ENCODE measurements at regions not wholly inside any gene's neighbourhood (a gene's known extent, or its start where the extent isn't known, plus 50 kb on each side); places are given as distances from the start of the nearest gene placed in this dataset.

DNA sequence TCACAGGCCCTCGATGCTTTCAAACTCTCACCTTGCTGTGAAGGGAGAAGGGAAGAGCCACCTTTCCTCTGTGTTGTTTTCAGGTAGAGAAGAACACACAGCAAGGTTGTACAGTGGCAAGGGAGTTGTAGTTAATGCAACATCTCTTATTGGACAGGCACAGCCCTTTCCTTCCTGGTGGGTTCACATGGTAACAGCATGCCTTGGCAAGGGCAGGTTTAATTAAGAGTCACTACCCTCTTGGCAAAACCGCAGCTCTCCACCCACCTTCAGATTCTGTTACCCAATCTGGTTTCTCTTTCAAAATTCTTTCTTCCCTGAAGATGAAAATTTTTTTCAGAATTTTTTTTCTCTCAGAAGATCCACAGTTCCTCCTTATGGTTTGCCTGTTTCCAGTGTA lies 253.1 kb downstream of the TLR4 start:
- DNase-seq (ENCODE audit: insufficient read length, low spot score) (no peak), FAIRE-seq (no peak)
- no peak for TF ChIP-seq POLR2AphosphoS5 (IDR thresholded peaks at IDR 0.05; ENCODE audit: low read depth, low read length)
- no peak for TF ChIP-seq TAF1 (IDR thresholded peaks at IDR 0.05; ENCODE audit: low read depth, low read length)
- TF ChIP-seq POU2F2 (IDR thresholded peaks at IDR 0.05; ENCODE audit: low read depth, low read length), result no peak
- no peak for TF ChIP-seq POLR2A (IDR thresholded peaks at IDR 0.05; ENCODE audit: low read depth, low read length)
- no peak for TF ChIP-seq PAX5 (IDR thresholded peaks at IDR 0.05; ENCODE audit: insufficient read depth, low read length, severe bottlenecking)
- TF ChIP-seq SPI1 (IDR thresholded peaks at IDR 0.05; ENCODE audit: low read depth, low read length), result no peak

DNA sequence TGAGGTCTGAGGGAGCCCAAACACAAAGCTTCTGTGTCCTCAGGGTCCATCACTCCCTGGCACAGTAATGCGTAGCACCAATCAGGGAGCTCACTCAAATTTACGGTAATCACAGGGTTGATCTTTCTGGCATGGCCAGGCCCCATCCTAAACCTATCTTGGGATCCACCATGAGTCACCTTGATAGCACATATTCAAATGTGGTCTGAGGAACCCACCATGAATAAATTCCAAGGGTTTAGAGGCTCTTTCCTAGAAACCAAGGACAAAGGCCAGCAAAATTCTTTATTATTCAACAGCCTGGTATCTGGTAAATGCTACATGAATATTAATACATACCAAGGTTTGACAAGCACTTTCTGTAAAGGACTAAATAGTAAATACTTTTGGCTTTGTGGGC lies 254.5 kb downstream of the TLR4 start:
- FAIRE-seq (no peak), DNase-seq (ENCODE audit: insufficient read length, low spot score) (no peak)
- no peak for TF ChIP-seq POLR2A (IDR thresholded peaks at IDR 0.05; ENCODE audit: low read depth, low read length)
- TF ChIP-seq TAF1 (IDR thresholded peaks at IDR 0.05; ENCODE audit: low read depth, low read length), result no peak
- TF ChIP-seq SPI1 (IDR thresholded peaks at IDR 0.05; ENCODE audit: low read depth, low read length), result no peak
- TF ChIP-seq POLR2AphosphoS5 (IDR thresholded peaks at IDR 0.05; ENCODE audit: low read depth, low read length), result no peak
- no peak for TF ChIP-seq POU2F2 (IDR thresholded peaks at IDR 0.05; ENCODE audit: low read depth, low read length)
- no peak for TF ChIP-seq PAX5 (IDR thresholded peaks at IDR 0.05; ENCODE audit: insufficient read depth, low read length, severe bottlenecking)

- DNase-seq (ENCODE audit: insufficient read length, low spot score) (no peak), FAIRE-seq (no peak)
- TF ChIP-seq TAF1 (IDR thresholded peaks at IDR 0.05; ENCODE audit: low read depth, low read length), result no peak
- no peak for TF ChIP-seq POLR2A (IDR thresholded peaks at IDR 0.05; ENCODE audit: low read depth, low read length)
- no peak for TF ChIP-seq SPI1 (IDR thresholded peaks at IDR 0.05; ENCODE audit: low read depth, low read length)
- TF ChIP-seq PAX5 (IDR thresholded peaks at IDR 0.05; ENCODE audit: insufficient read depth, low read length, severe bottlenecking), result no peak
- no peak for TF ChIP-seq POLR2AphosphoS5 (IDR thresholded peaks at IDR 0.05; ENCODE audit: low read depth, low read length)
- no peak for TF ChIP-seq POU2F2 (IDR thresholded peaks at IDR 0.05; ENCODE audit: low read depth, low read length)
Observed at GRCh38 chr9:117963493-117964090, 259.4 kb downstream of the TLR4 start.

GRCh38 chr9:117970276-117971050 lies 266.3 kb downstream of the TLR4 start:
- FAIRE-seq, result no peak
- TF ChIP-seq POLR2AphosphoS5 (IDR thresholded peaks at IDR 0.05; ENCODE audit: low read depth, low read length), result no peak
- TF ChIP-seq POLR2A (IDR thresholded peaks at IDR 0.05; ENCODE audit: low read depth, low read length), result no peak
- no peak for TF ChIP-seq TAF1 (IDR thresholded peaks at IDR 0.05; ENCODE audit: low read depth, low read length)
- TF ChIP-seq SPI1 (IDR thresholded peaks at IDR 0.05; ENCODE audit: low read depth, low read length), result no peak
- no peak for TF ChIP-seq POU2F2 (IDR thresholded peaks at IDR 0.05; ENCODE audit: low read depth, low read length)
- TF ChIP-seq PAX5 (IDR thresholded peaks at IDR 0.05; ENCODE audit: insufficient read depth, low read length, severe bottlenecking), result no peak
- no peak for DNase-seq (ENCODE audit: insufficient read length, low spot score)

DNA sequence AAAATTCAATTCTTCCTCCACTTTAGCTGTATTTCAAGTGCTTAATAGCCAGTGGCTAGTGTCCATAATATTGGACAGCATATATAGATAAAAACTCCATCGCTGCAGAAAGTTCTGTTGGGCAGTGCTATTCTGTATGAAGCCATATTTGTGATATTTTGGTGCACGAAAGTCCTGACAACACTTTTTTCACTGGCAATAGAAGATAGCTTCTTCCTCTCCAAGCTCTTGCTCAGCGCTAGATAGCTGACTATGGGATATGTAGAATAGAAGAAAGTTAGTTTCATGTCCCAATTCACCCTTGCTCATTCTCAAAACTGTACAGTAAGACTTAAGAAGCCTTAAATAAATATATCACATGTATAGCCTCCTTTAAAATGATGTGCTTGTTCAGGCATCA lies 269.9 kb downstream of the TLR4 start:
- no peak for DNase-seq (ENCODE audit: insufficient read length, low spot score)
- FAIRE-seq, result no peak
- TF ChIP-seq TAF1 (IDR thresholded peaks at IDR 0.05; ENCODE audit: low read depth, low read length), result no peak
- no peak for TF ChIP-seq SPI1 (IDR thresholded peaks at IDR 0.05; ENCODE audit: low read depth, low read length)
- TF ChIP-seq POU2F2 (IDR thresholded peaks at IDR 0.05; ENCODE audit: low read depth, low read length), result no peak
- no peak for TF ChIP-seq POLR2AphosphoS5 (IDR thresholded peaks at IDR 0.05; ENCODE audit: low read depth, low read length)
- TF ChIP-seq PAX5 (IDR thresholded peaks at IDR 0.05; ENCODE audit: insufficient read depth, low read length, severe bottlenecking), result no peak

DNA sequence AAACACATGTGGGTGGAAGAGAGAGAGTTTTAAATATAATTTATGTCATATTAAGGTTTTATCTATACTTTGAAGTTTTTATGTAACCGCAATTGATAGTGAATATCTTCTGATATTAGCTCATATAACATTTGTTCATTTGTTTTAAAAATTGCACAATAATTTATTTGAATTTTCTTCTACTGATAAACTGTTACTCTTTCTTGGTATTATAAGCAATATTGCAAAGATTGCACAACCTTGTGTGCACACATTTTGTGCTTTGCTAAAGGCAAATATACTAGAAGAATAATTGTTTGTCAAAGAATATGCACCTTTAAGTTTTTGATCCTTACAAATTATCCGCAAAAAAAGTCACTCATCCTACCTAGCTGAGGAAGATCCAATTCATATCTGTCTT lies 275.7 kb downstream of the TLR4 start:
- FAIRE-seq (no peak), DNase-seq (ENCODE audit: insufficient read length, low spot score) (no peak)
- TF ChIP-seq PAX5 (IDR thresholded peaks at IDR 0.05; ENCODE audit: insufficient read depth, low read length, severe bottlenecking) (no peak), SPI1 (IDR thresholded peaks at IDR 0.05; ENCODE audit: low read depth, low read length) (no peak), POLR2A (IDR thresholded peaks at IDR 0.05; ENCODE audit: low read depth, low read length) (no peak), POLR2AphosphoS5 (IDR thresholded peaks at IDR 0.05; ENCODE audit: low read depth, low read length) (no peak), TAF1 (IDR thresholded peaks at IDR 0.05; ENCODE audit: low read depth, low read length) (no peak), POU2F2 (IDR thresholded peaks at IDR 0.05; ENCODE audit: low read depth, low read length) (no peak)

GRCh38 chr9:117987945-117988344 lies 283.7 kb downstream of the TLR4 start:
- no peak for TF ChIP-seq POLR2A (IDR thresholded peaks at IDR 0.05; ENCODE audit: low read depth, low read length)
- DNase-seq (ENCODE audit: insufficient read length, low spot score) (no peak), FAIRE-seq (no peak)

DNA sequence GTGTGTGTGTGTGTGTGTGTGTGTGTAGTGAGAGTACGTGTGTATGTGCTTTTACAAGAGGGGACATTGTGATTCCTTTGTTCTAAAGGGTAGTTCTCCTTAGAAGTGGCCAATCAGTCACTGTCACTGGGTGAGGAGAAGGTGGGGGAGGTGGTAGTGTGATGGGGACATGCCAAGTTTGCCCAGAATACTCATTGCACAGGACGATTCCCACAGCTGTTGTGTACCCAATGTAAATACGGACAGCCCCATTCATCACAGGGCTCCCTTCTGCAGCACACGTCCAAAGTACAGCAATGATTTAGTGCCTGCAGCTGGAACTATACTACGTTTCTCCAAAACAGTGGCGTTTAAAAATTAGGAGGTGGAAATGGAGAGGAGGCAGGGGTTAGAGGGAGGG lies 287.8 kb downstream of the TLR4 start:
- TF ChIP-seq TAF1 (IDR thresholded peaks at IDR 0.05; ENCODE audit: low read depth, low read length) (no peak), SPI1 (IDR thresholded peaks at IDR 0.05; ENCODE audit: low read depth, low read length) (no peak), POLR2A (IDR thresholded peaks at IDR 0.05; ENCODE audit: low read depth, low read length) (no peak), POU2F2 (IDR thresholded peaks at IDR 0.05; ENCODE audit: low read depth, low read length) (no peak), PAX5 (IDR thresholded peaks at IDR 0.05; ENCODE audit: insufficient read depth, low read length, severe bottlenecking) (no peak), POLR2AphosphoS5 (IDR thresholded peaks at IDR 0.05; ENCODE audit: low read depth, low read length) (no peak)
- DNase-seq (ENCODE audit: insufficient read length, low spot score) (no peak), FAIRE-seq (no peak)

DNA sequence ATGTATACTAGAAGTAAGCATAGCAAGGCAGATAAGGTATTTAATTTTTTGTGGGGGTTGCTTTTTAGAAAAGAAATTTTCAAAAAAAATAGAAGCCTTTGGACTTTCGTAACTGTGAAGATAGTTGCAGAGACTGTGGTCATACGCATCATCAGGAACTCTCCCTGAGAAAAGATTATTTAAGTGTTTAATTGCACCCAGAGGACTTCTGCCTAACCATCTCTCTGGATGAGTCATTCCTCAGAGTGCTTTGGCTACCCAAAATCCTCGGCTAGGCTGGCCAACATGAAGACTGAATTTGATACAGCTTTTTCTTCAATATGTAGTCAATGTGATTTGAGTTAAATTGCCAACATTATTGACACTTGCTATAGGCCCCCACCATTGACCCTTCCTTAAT lies 296.4 kb downstream of the TLR4 start:
- no peak for FAIRE-seq
- no peak for DNase-seq (ENCODE audit: insufficient read length, low spot score)
- TF ChIP-seq POLR2AphosphoS5 (IDR thresholded peaks at IDR 0.05; ENCODE audit: low read depth, low read length) (no peak), TAF1 (IDR thresholded peaks at IDR 0.05; ENCODE audit: low read depth, low read length) (no peak), POLR2A (IDR thresholded peaks at IDR 0.05; ENCODE audit: low read depth, low read length) (no peak), POU2F2 (IDR thresholded peaks at IDR 0.05; ENCODE audit: low read depth, low read length) (no peak), SPI1 (IDR thresholded peaks at IDR 0.05; ENCODE audit: low read depth, low read length) (no peak), PAX5 (IDR thresholded peaks at IDR 0.05; ENCODE audit: insufficient read depth, low read length, severe bottlenecking) (no peak)

DNA sequence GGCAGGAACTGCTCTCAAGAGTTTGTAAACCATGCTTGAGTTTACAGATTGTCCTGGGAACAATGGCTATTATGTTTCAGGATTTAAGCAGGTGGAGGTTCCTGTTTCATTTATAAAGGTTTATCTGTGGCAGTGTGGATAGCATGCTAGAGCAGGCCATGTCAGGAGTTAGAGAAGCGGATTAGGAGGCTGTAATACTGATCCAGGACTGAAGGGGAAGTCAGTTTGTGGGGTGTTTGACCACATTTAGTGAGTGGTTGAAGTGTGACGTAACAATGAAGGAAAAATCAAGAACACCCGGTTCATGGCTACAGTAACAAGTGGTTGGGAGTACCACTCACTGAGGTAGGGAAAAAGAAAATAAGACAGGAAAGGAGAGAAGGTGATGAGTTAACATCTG lies 299.0 kb downstream of the TLR4 start:
- FAIRE-seq (no peak), DNase-seq (ENCODE audit: insufficient read length, low spot score) (no peak)
- no peak for TF ChIP-seq TAF1 (IDR thresholded peaks at IDR 0.05; ENCODE audit: low read depth, low read length)
- no peak for TF ChIP-seq PAX5 (IDR thresholded peaks at IDR 0.05; ENCODE audit: insufficient read depth, low read length, severe bottlenecking)
- TF ChIP-seq POLR2A (IDR thresholded peaks at IDR 0.05; ENCODE audit: low read depth, low read length), result no peak
- no peak for TF ChIP-seq SPI1 (IDR thresholded peaks at IDR 0.05; ENCODE audit: low read depth, low read length)
- no peak for TF ChIP-seq POLR2AphosphoS5 (IDR thresholded peaks at IDR 0.05; ENCODE audit: low read depth, low read length)
- no peak for TF ChIP-seq POU2F2 (IDR thresholded peaks at IDR 0.05; ENCODE audit: low read depth, low read length)

Measured in GM12891 (cell line).